Liver (tissue), 2 donors: ENCODE measurements at regions not wholly inside any gene's neighbourhood (a gene's known extent, or its start where the extent isn't known, plus 50 kb on each side); places are given as distances from the start of the nearest gene placed in this dataset.

Source experiments
- CTCF ChIP-seq: fragments of 150-350 bp; IDR thresholded peaks from 2 replicates; pipeline ENCODE4 v1.5.1; 2017; ENCODE audit warnings: improper control_type of control experiment, low read depth, low read length; ENCODE audit not compliant: missing input control
- REST ChIP-seq: IDR thresholded peaks from 2 replicates; pipeline ENCODE4 v1.6.1; 2016; ENCODE audit warnings: antibody characterized with exemption, mild to moderate bottlenecking
- YY1 ChIP-seq: IDR thresholded peaks from 2 replicates; pipeline ENCODE4 v1.6.1; 2016; ENCODE audit warnings: antibody characterized with exemption, mild to moderate bottlenecking
- donor health status: healthy.

- no peak for TF ChIP-seq CTCF
- no peak for TF ChIP-seq REST
- no peak for TF ChIP-seq YY1
Observed at GRCh38 chr16:85514295-85514597, 98.9 kb upstream of the GSE1 start.
